GM23338 (cell line): ENCODE measurements at regions not wholly inside any gene's neighbourhood (a gene's known extent, or its start where the extent isn't known, plus 50 kb on each side); places are given as distances from the start of the nearest gene placed in this dataset.

Experiments used
- ATAC-seq: fragments of 200-7000 bp; cut with Tn5 transposase; 3 replicates; pipeline ENCODE4 v1.9.1; 2020
- DNase-seq: peaks from one replicate; pipeline ENCODE4 v3.0.0-alpha.2; 2015; ENCODE audit warnings: low spot score
- H2AFZ ChIP-seq: fragments of 200-600 bp; sonication (generic); 2 replicates; pipeline ENCODE4 v1.8.0; 2016; ENCODE audit warnings: antibody characterized with exemption, mild to moderate bottlenecking, moderate library complexity
- H3F3A ChIP-seq: fragments of 200-600 bp; sonication (generic); replicated peaks from 2 replicates; pipeline ENCODE4 v1.8.0; 2017; ENCODE audit warnings: antibody characterized with exemption, mixed run types, low read depth
- H3K27ac ChIP-seq: fragments of 200-600 bp; sonication (generic); 2 replicates; pipeline ENCODE4 v1.6.1; 2016; ENCODE audit warnings: low read depth
- H3K27me3 ChIP-seq: fragments of 200-600 bp; sonication (generic); 2 replicates; pipeline ENCODE4 v1.8.0; 2016; ENCODE audit warnings: mild to moderate bottlenecking, mixed run types, moderate library complexity; ENCODE audit not compliant: insufficient read depth
- H3K36me3 ChIP-seq: fragments of 200-600 bp; sonication (generic); 2 replicates; pipeline ENCODE4 v1.8.0; 2016; ENCODE audit warnings: mild to moderate bottlenecking; ENCODE audit not compliant: insufficient read depth
- H3K4me1 ChIP-seq: fragments of 200-600 bp; sonication (generic); 2 replicates; pipeline ENCODE4 v1.8.0; 2016; ENCODE audit warnings: mild to moderate bottlenecking, moderate library complexity; ENCODE audit not compliant: insufficient read depth
- H3K4me2 ChIP-seq: fragments of 200-600 bp; sonication (generic); 2 replicates; pipeline ENCODE4 v1.7.1; 2017; ENCODE audit warnings: mixed run types
- H3K4me3 ChIP-seq: fragments of 200-600 bp; sonication (generic); 2 replicates; pipeline ENCODE4 v1.6.1; 2016; ENCODE audit warnings: mixed run types
- H3K79me2 ChIP-seq: fragments of 200-600 bp; sonication (generic); replicated peaks from 2 replicates; pipeline ENCODE4 v1.8.0; 2017; ENCODE audit warnings: mild to moderate bottlenecking; ENCODE audit not compliant: insufficient read depth
- H3K9me2 ChIP-seq: fragments of 200-600 bp; sonication (generic); 2 replicates; pipeline ENCODE4 v1.8.0; 2017; ENCODE audit not compliant: insufficient read depth
- H4K20me1 ChIP-seq: fragments of 200-600 bp; sonication (generic); replicated peaks from 2 replicates; pipeline ENCODE4 v1.8.0; 2017; ENCODE audit warnings: mild to moderate bottlenecking; ENCODE audit not compliant: insufficient read depth
- H3K27ac Mint-ChIP-seq: 2 replicates; pipeline ENCODE4 v1.8.0; 2020; ENCODE audit warnings: inconsistent platforms, mild to moderate bottlenecking, moderate library complexity, mixed read lengths
- H3K27me3 Mint-ChIP-seq: 3 replicates; pipeline ENCODE4 v1.8.0; 2022; ENCODE audit warnings: low read depth, mild to moderate bottlenecking, moderate library complexity, mixed read lengths, inconsistent platforms; ENCODE audit not compliant: insufficient read depth, poor library complexity
- H3K36me3 Mint-ChIP-seq: 3 replicates; pipeline ENCODE4 v1.8.0; 2021; ENCODE audit warnings: low read depth, mild to moderate bottlenecking, inconsistent platforms, moderate library complexity, mixed read lengths
- H3K4me1 Mint-ChIP-seq: 3 replicates; pipeline ENCODE4 v1.8.0; 2020; ENCODE audit warnings: mild to moderate bottlenecking, inconsistent platforms, mixed read lengths
- H3K4me3 Mint-ChIP-seq: 3 replicates; pipeline ENCODE4 v1.8.0; 2021; ENCODE audit warnings: moderate library complexity, mild to moderate bottlenecking, inconsistent platforms, mixed read lengths
- H3K9me3 Mint-ChIP-seq: 3 replicates; pipeline ENCODE4 v1.8.0; 2020; ENCODE audit warnings: moderate library complexity, mild to moderate bottlenecking, inconsistent platforms, mixed read lengths
- CREB1 ChIP-seq: fragments of 250-450 bp; sonication (Bioruptor Pico); IDR thresholded peaks from 2 replicates; pipeline ENCODE4 v1.5.0; 2020; ENCODE audit warnings: low read depth, mild to moderate bottlenecking, moderate library complexity
- EZH2 ChIP-seq: fragments of 200-600 bp; sonication (generic); IDR thresholded peaks from one replicate; pipeline ENCODE4 v1.8.0; 2017; ENCODE audit warnings: antibody characterized with exemption, mild to moderate bottlenecking, low read depth; ENCODE audit not compliant: unreplicated experiment
- EZH2phosphoT487 ChIP-seq: fragments of 200-600 bp; sonication (generic); IDR thresholded peaks from one replicate; pipeline ENCODE4 v1.8.1; 2018; ENCODE audit warnings: antibody characterized with exemption; ENCODE audit not compliant: unreplicated experiment
- JUNB ChIP-seq: IDR thresholded peaks from one replicate; pipeline ENCODE4 v1.6.1; 2016; ENCODE audit warnings: antibody characterized with exemption; ENCODE audit not compliant: unreplicated experiment
- NANOG ChIP-seq: IDR thresholded peaks from 2 replicates; pipeline ENCODE4 v1.6.1; 2016; ENCODE audit warnings: antibody characterized with exemption, borderline replicate concordance
- POLR2AphosphoS5 ChIP-seq: IDR thresholded peaks from 2 replicates; pipeline ENCODE4 v1.6.1; 2016; ENCODE audit warnings: antibody characterized with exemption, low read depth
- STAT1 ChIP-seq: IDR thresholded peaks from one replicate; pipeline ENCODE4 v1.6.1; 2016; ENCODE audit warnings: antibody characterized with exemption; ENCODE audit not compliant: unreplicated experiment
- ZNF114 ChIP-seq: fragments of 250-450 bp; sonication (Bioruptor Pico); IDR thresholded peaks from 2 replicates; pipeline ENCODE4 v1.5.0; 2020; ENCODE audit warnings: mild to moderate bottlenecking, moderate library complexity
- ZNF331 ChIP-seq: fragments of 250-450 bp; sonication (Bioruptor Pico); IDR thresholded peaks from 2 replicates; pipeline ENCODE4 v1.5.0; 2020; ENCODE audit warnings: low read depth, mild to moderate bottlenecking, moderate library complexity
- TF ChIP-seq, protein P1 (sequence below): fragments of 250-450 bp; sonication (Bioruptor Pico); IDR thresholded peaks from 2 replicates; pipeline ENCODE4 v1.5.0; 2020; ENCODE audit warnings: mild to moderate bottlenecking, moderate library complexity
- TF ChIP-seq, protein P2 (sequence below): IDR thresholded peaks from one replicate; pipeline ENCODE4 v1.6.1; 2018; ENCODE audit warnings: antibody characterized with exemption; ENCODE audit not compliant: unreplicated experiment
- TF ChIP-seq, protein P3 (sequence below), 2 experiments: fragments of 200-600 bp in 1 of 2; sonication (generic) in 1 of 2; conservative IDR thresholded peaks; 2 replicates each; pipeline versions ENCODE4 v1.5.1 to v1.6.1; 2016 to 2017; ENCODE audit warnings: antibody characterized with exemption in 2 of 2, low read depth in 2 of 2, mild to moderate bottlenecking in 2 of 2, moderate library complexity in 1 of 2
- TF ChIP-seq, protein P4 (sequence below): IDR thresholded peaks from 2 replicates; pipeline ENCODE4 v1.6.1; 2016; ENCODE audit warnings: antibody characterized with exemption

DNA sequence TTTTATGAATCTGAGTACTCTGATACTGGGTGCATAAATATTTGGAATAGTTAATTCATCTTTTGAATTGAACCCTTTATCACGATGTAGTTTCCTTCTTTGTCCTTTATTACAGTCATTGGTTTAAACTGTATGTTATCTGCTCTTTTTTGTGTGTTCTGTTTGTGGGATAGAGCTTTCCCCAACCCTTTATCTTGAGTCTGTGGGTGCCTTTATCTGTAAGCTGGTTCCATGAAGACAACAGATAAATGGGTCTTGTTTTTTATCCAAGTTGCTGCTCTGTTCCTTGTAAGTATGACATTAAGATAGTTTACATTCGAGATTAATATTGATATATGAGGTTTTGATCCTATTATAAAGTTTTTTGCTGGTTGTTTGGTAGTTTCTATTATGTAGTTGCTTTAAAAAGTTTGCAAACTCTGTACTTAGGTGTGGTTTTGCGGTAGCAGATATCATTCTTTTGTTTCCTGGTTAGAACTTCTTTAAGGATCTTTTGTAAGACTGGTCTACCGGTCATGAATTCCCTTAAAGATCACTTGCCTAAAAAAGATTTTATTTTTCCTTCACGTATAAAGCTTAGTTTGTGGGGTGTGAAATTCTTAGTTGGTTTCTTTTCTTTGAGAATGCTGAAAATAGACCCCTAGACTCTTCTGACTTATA, 1451.3 kb upstream of the SLC39A10 start:
- H3K36me3 ChIP-seq: no peaks in the 10 kb centered on the region
- H3K4me2 ChIP-seq: no peak overlapping the region
- H3K36me3 Mint-ChIP-seq: no peaks in the 10 kb centered on the region
- no peak overlapping the region for H3K4me3 Mint-ChIP-seq
- peaks cover 14% of the 10 kb centered on the region; the same call in 1 of the 2 replicates for H3K9me2 ChIP-seq
- no peak for ATAC-seq
- H3K4me1 ChIP-seq: no peaks in the 10 kb centered on the region
- no peaks in the 10 kb centered on the region for H3K79me2 ChIP-seq
- H3K27ac ChIP-seq: no peak overlapping the region
- no peaks in the 10 kb centered on the region for H3K27me3 Mint-ChIP-seq
- H3K27ac Mint-ChIP-seq: no peak overlapping the region
- no peaks in the 10 kb centered on the region for H3K27me3 ChIP-seq
- no peaks in the 10 kb centered on the region for H3F3A ChIP-seq
- H3K4me3 ChIP-seq: no peak overlapping the region
- no peak for DNase-seq
- H3K9me3 Mint-ChIP-seq: no peaks in the 10 kb centered on the region
- H2AFZ ChIP-seq: no peak overlapping the region
- H3K4me1 Mint-ChIP-seq: no peaks in the 10 kb centered on the region
- no peaks in the 10 kb centered on the region for H4K20me1 ChIP-seq
- TF ChIP-seq, protein P1, sequence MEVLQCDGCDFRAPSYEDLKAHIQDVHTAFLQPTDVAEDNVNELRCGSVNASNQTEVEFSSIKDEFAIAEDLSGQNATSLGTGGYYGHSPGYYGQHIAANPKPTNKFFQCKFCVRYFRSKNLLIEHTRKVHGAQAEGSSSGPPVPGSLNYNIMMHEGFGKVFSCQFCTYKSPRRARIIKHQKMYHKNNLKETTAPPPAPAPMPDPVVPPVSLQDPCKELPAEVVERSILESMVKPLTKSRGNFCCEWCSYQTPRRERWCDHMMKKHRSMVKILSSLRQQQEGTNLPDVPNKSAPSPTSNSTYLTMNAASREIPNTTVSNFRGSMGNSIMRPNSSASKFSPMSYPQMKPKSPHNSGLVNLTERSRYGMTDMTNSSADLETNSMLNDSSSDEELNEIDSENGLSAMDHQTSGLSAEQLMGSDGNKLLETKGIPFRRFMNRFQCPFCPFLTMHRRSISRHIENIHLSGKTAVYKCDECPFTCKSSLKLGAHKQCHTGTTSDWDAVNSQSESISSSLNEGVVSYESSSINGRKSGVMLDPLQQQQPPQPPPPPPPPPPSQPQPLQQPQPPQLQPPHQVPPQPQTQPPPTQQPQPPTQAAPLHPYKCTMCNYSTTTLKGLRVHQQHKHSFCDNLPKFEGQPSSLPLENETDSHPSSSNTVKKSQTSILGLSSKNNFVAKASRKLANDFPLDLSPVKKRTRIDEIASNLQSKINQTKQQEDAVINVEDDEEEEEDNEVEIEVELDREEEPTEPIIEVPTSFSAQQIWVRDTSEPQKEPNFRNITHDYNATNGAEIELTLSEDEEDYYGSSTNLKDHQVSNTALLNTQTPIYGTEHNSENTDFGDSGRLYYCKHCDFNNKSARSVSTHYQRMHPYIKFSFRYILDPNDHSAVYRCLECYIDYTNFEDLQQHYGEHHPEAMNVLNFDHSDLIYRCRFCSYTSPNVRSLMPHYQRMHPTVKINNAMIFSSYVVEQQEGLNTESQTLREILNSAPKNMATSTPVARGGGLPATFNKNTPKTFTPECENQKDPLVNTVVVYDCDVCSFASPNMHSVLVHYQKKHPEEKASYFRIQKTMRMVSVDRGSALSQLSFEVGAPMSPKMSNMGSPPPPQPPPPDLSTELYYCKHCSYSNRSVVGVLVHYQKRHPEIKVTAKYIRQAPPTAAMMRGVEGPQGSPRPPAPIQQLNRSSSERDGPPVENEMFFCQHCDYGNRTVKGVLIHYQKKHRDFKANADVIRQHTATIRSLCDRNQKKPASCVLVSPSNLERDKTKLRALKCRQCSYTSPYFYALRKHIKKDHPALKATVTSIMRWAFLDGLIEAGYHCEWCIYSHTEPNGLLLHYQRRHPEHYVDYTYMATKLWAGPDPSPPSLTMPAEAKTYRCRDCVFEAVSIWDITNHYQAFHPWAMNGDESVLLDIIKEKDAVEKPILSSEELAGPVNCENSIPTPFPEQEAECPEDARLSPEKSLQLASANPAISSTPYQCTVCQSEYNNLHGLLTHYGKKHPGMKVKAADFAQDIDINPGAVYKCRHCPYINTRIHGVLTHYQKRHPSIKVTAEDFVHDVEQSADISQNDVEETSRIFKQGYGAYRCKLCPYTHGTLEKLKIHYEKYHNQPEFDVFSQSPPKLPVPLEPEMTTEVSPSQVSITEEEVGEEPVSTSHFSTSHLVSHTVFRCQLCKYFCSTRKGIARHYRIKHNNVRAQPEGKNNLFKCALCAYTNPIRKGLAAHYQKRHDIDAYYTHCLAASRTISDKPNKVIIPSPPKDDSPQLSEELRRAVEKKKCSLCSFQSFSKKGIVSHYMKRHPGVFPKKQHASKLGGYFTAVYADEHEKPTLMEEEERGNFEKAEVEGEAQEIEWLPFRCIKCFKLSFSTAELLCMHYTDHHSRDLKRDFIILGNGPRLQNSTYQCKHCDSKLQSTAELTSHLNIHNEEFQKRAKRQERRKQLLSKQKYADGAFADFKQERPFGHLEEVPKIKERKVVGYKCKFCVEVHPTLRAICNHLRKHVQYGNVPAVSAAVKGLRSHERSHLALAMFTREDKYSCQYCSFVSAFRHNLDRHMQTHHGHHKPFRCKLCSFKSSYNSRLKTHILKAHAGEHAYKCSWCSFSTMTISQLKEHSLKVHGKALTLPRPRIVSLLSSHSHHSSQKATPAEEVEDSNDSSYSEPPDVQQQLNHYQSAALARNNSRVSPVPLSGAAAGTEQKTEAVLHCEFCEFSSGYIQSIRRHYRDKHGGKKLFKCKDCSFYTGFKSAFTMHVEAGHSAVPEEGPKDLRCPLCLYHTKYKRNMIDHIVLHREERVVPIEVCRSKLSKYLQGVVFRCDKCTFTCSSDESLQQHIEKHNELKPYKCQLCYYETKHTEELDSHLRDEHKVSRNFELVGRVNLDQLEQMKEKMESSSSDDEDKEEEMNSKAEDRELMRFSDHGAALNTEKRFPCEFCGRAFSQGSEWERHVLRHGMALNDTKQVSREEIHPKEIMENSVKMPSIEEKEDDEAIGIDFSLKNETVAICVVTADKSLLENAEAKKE (CRISPR knock-in tag): no peak
- TF ChIP-seq, protein P2, sequence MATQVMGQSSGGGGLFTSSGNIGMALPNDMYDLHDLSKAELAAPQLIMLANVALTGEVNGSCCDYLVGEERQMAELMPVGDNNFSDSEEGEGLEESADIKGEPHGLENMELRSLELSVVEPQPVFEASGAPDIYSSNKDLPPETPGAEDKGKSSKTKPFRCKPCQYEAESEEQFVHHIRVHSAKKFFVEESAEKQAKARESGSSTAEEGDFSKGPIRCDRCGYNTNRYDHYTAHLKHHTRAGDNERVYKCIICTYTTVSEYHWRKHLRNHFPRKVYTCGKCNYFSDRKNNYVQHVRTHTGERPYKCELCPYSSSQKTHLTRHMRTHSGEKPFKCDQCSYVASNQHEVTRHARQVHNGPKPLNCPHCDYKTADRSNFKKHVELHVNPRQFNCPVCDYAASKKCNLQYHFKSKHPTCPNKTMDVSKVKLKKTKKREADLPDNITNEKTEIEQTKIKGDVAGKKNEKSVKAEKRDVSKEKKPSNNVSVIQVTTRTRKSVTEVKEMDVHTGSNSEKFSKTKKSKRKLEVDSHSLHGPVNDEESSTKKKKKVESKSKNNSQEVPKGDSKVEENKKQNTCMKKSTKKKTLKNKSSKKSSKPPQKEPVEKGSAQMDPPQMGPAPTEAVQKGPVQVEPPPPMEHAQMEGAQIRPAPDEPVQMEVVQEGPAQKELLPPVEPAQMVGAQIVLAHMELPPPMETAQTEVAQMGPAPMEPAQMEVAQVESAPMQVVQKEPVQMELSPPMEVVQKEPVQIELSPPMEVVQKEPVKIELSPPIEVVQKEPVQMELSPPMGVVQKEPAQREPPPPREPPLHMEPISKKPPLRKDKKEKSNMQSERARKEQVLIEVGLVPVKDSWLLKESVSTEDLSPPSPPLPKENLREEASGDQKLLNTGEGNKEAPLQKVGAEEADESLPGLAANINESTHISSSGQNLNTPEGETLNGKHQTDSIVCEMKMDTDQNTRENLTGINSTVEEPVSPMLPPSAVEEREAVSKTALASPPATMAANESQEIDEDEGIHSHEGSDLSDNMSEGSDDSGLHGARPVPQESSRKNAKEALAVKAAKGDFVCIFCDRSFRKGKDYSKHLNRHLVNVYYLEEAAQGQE: no peak
- TF ChIP-seq EZH2 (no peak), ZNF114 (no peak), ZNF331 (CRISPR knock-in tag) (no peak), EZH2phosphoT487 (no peak), JUNB (no peak), STAT1 (no peak), POLR2AphosphoS5 (no peak), CREB1 (CRISPR knock-in tag) (no peak), NANOG (no peak)
- TF ChIP-seq, protein P3, sequence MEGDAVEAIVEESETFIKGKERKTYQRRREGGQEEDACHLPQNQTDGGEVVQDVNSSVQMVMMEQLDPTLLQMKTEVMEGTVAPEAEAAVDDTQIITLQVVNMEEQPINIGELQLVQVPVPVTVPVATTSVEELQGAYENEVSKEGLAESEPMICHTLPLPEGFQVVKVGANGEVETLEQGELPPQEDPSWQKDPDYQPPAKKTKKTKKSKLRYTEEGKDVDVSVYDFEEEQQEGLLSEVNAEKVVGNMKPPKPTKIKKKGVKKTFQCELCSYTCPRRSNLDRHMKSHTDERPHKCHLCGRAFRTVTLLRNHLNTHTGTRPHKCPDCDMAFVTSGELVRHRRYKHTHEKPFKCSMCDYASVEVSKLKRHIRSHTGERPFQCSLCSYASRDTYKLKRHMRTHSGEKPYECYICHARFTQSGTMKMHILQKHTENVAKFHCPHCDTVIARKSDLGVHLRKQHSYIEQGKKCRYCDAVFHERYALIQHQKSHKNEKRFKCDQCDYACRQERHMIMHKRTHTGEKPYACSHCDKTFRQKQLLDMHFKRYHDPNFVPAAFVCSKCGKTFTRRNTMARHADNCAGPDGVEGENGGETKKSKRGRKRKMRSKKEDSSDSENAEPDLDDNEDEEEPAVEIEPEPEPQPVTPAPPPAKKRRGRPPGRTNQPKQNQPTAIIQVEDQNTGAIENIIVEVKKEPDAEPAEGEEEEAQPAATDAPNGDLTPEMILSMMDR (conservative IDR thresholded peaks at IDR 0.05; ENCODE audit: low read depth in 2 of 2): no peak
- TF ChIP-seq, protein P4, sequence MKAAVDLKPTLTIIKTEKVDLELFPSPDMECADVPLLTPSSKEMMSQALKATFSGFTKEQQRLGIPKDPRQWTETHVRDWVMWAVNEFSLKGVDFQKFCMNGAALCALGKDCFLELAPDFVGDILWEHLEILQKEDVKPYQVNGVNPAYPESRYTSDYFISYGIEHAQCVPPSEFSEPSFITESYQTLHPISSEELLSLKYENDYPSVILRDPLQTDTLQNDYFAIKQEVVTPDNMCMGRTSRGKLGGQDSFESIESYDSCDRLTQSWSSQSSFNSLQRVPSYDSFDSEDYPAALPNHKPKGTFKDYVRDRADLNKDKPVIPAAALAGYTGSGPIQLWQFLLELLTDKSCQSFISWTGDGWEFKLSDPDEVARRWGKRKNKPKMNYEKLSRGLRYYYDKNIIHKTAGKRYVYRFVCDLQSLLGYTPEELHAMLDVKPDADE: no peak
